NT2/D1 (cell line): ENCODE measurements at regions not wholly inside any gene's neighbourhood (a gene's known extent, or its start where the extent isn't known, plus 50 kb on each side); places are given as distances from the start of the nearest gene placed in this dataset.

ENCODE experiments used
- DNase-seq: peaks from one replicate; pipeline ENCODE4 v3.0.0-alpha.2; 2011; ENCODE audit warnings: low read depth, low spot score
- H3K27me3 ChIP-seq: 2 replicates; pipeline ENCODE4 v1.6.0; 2011; ENCODE audit warnings: mild to moderate bottlenecking; ENCODE audit not compliant: insufficient read length, insufficient read depth
- H3K36me3 ChIP-seq: 2 replicates; pipeline ENCODE4 v1.6.1; 2011; ENCODE audit warnings: mild to moderate bottlenecking, low read length, mixed read lengths; ENCODE audit not compliant: insufficient read depth, insufficient read length
- H3K4me1 ChIP-seq: 2 replicates; pipeline ENCODE4 v1.5.1; 2011; ENCODE audit not compliant: insufficient read depth, insufficient read length
- H3K4me3 ChIP-seq: 2 replicates; pipeline ENCODE4 v1.5.1; 2011; ENCODE audit warnings: low read depth; ENCODE audit not compliant: insufficient read length
- H3K9ac ChIP-seq: 2 replicates; pipeline ENCODE4 v1.6.0; 2011; ENCODE audit warnings: low read depth; ENCODE audit not compliant: insufficient read length
- H3K9me3 ChIP-seq: 2 replicates; pipeline ENCODE4 v1.5.1; 2011; ENCODE audit warnings: mild to moderate bottlenecking, low read length; ENCODE audit not compliant: insufficient read depth
- SUZ12 ChIP-seq: IDR thresholded peaks from 2 replicates; pipeline ENCODE4 v1.6.1; 2011; ENCODE audit not compliant: insufficient read length, insufficient read depth; ENCODE audit errors: extremely low read depth
- YY1 ChIP-seq: IDR thresholded peaks from 2 replicates; pipeline ENCODE4 v1.6.1; 2011; ENCODE audit not compliant: insufficient read length, insufficient read depth
- ZNF274 ChIP-seq: IDR thresholded peaks from 2 replicates; pipeline ENCODE4 v1.6.1; 2011; ENCODE audit warnings: mild to moderate bottlenecking, low read depth, low read length

GRCh38 chr15:31258260-31258659 is 68.4 kb upstream of the KLF13 start:
- DNase-seq: no peak
- no peak for TF ChIP-seq YY1
- no peak overlapping the region for H3K4me3 ChIP-seq
- no peaks in the 10 kb centered on the region for H3K9me3 ChIP-seq
- no peaks in the 10 kb centered on the region for H3K27me3 ChIP-seq
- no peak overlapping the region for H3K9ac ChIP-seq
- H3K36me3 ChIP-seq: no peaks in the 10 kb centered on the region
- no peaks in the 10 kb centered on the region for H3K4me1 ChIP-seq

GRCh38 chr15:31259562-31260252 is 66.9 kb upstream of the KLF13 start:
- no peak for TF ChIP-seq YY1
- no peaks in the 10 kb centered on the region for H3K4me1 ChIP-seq

GRCh38 chr15:31260646-31261265 is 65.9 kb upstream of the KLF13 start:
- TF ChIP-seq YY1 (no peak), ZNF274 (no peak), SUZ12 (no peak)
- Histone ChIP-seq H3K9ac (no peak overlapping the region), H3K27me3 (no peaks in the 10 kb centered on the region), H3K4me3 (no peak overlapping the region), H3K9me3 (no peaks in the 10 kb centered on the region), H3K36me3 (no peaks in the 10 kb centered on the region), H3K4me1 (peaks cover 2% of the 10 kb centered on the region)
- DNase-seq: no peak

More at GRCh38 chr15:31259562-31260252, 66.9 kb upstream of the KLF13 start:
- Histone ChIP-seq H3K9me3 (no peaks in the 10 kb centered on the region), H3K27me3 (no peaks in the 10 kb centered on the region), H3K9ac (no peak overlapping the region), H3K4me3 (no peak overlapping the region), H3K36me3 (no peaks in the 10 kb centered on the region)
- no peak for DNase-seq

- Histone ChIP-seq H3K4me3 (no peak overlapping the region), H3K9ac (no peak overlapping the region), H3K4me1 (peaks cover 4% of the 10 kb centered on the region), H3K9me3 (no peaks in the 10 kb centered on the region), H3K36me3 (no peaks in the 10 kb centered on the region), H3K27me3 (no peaks in the 10 kb centered on the region)
- TF ChIP-seq SUZ12 (no peak), YY1 (no peak), ZNF274 (no peak)
- DNase-seq: no peak
Observed at GRCh38 chr15:31261266-31262142, 65.1 kb upstream of the KLF13 start.

- no peaks in the 10 kb centered on the region for H3K27me3 ChIP-seq
- H3K4me3 ChIP-seq: no peak overlapping the region
- no peak for DNase-seq
- no peak overlapping the region for H3K9ac ChIP-seq
- H3K36me3 ChIP-seq: no peaks in the 10 kb centered on the region
- H3K9me3 ChIP-seq: no peaks in the 10 kb centered on the region
- peaks cover 6% of the 10 kb centered on the region for H3K4me1 ChIP-seq
- TF ChIP-seq SUZ12 (no peak), YY1 (no peak)
Observed at GRCh38 chr15:31262143-31262530, 64.5 kb upstream of the KLF13 start.

- H3K36me3 ChIP-seq: no peaks in the 10 kb centered on the region
- H3K4me3 ChIP-seq: no peak overlapping the region
- TF ChIP-seq YY1 (no peak), SUZ12 (no peak), ZNF274 (no peak)
- H3K4me1 ChIP-seq: peaks cover 6% of the 10 kb centered on the region
- H3K27me3 ChIP-seq: no peaks in the 10 kb centered on the region
- no peaks in the 10 kb centered on the region for H3K9me3 ChIP-seq
- no peak overlapping the region for H3K9ac ChIP-seq
- no peak for DNase-seq
Observed at GRCh38 chr15:31262901-31263671, 63.5 kb upstream of the KLF13 start.
